ENCODE measurements at regions not wholly inside any gene's neighbourhood (a gene's known extent, or its start where the extent isn't known, plus 50 kb on each side); places are given as distances from the start of the nearest gene placed in this dataset.

GRCh38 chr5:163649514-163649913, 144.1 kb downstream of the MAT2B start:
- no peak for TF ChIP-seq CTCF (IDR thresholded peaks at IDR 0.05)
- no peak for TF ChIP-seq POLR2A (IDR thresholded peaks at IDR 0.05)
- TF ChIP-seq EP300 (IDR thresholded peaks at IDR 0.05; ENCODE audit: low read depth), result no peak
- no peak for TF ChIP-seq POLR2AphosphoS5 (IDR thresholded peaks at IDR 0.05)

All from transverse colon (tissue), 4 donors.